GM12873 (cell line): ENCODE measurements at regions not wholly inside any gene's neighbourhood (a gene's known extent, or its start where the extent isn't known, plus 50 kb on each side); places are given as distances from the start of the nearest gene placed in this dataset.

Experiments used
- TF ChIP-seq, protein P1 (sequence below): IDR thresholded peaks from 2 replicates; pipeline ENCODE4 v1.5.1; 2012; ENCODE audit warnings: low read depth, mild to moderate bottlenecking, moderate library complexity, low read length, control low read depth; ENCODE audit not compliant: insufficient read depth; ENCODE audit errors: missing control alignments

DNA sequence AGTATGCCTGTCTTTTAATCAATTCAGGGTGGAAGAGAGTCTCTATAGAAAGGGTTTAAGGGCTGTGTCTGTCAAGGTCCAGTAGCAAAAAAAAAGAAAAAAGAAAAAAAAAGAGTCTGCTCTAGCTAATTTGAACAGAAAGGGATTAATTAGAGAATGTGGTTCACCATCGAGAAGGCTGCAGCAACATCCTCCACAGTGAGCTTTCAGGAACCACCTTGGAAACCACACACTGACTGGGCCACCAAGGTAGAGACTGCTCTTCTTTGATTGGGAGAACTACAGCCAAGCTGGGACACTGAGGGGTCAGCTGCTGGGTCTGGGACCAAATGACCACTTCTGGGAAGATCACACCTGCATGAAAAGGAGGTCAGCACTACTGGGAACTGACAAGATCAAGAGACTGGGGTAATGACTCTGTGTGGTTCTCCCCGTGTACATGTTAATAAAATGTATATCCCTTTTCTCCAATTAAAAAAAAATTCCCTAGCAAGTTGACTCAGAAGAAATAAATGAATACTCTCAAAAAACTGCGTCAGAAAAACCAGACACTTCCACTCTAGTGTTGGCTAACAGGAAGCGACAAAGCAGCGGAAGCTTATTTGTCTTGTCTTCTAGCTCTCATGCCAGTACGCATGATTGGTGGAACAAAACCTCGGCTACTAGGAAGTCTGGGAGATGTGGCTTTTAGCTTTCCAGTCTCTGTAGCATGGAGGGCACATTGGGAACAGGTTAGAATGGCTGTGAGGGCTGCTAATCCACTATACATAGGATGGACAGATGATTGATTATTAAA is 60.0 kb upstream of the IVNS1ABP start:
- TF ChIP-seq, protein P1, sequence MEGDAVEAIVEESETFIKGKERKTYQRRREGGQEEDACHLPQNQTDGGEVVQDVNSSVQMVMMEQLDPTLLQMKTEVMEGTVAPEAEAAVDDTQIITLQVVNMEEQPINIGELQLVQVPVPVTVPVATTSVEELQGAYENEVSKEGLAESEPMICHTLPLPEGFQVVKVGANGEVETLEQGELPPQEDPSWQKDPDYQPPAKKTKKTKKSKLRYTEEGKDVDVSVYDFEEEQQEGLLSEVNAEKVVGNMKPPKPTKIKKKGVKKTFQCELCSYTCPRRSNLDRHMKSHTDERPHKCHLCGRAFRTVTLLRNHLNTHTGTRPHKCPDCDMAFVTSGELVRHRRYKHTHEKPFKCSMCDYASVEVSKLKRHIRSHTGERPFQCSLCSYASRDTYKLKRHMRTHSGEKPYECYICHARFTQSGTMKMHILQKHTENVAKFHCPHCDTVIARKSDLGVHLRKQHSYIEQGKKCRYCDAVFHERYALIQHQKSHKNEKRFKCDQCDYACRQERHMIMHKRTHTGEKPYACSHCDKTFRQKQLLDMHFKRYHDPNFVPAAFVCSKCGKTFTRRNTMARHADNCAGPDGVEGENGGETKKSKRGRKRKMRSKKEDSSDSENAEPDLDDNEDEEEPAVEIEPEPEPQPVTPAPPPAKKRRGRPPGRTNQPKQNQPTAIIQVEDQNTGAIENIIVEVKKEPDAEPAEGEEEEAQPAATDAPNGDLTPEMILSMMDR: no peak

DNA sequence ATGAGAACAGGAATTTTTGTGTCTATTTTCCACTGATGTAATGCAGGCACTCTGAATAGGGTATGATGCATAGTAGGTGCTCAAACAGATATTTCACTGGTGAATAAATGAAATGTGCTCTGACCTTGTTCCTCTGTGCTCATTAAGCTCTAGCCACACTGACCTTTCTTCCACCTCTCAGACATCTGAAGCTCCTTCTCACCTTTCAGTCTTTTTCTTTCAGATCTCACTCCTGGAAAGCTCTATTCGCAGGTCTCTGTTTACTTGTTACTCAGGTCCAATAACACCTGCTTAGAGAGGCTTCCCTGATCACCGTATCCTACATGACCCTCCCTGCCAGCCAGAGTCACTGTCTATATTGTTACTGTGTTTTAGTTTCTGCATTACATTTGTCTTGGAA is 59.2 kb upstream of the IVNS1ABP start:
- TF ChIP-seq, protein P1: no peak

DNA sequence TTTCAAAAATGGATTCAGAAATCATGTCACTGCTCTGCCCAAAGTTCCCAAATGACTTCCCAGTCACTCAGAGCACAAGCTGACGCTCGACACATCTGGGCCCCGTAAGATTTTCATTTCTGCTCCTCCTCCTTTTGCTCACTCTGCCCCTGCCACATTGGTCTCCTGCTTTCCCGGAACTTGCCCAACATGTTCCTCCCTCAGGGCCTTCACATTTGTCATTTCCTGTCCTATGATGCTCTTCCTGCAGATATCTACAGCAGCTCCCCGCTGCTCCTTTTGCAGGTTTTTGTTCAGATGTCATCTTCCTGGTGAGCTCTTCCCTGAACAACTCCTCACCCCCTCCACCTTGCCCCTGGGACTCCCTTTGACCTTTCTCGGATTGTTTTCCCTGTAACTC is 58.5 kb upstream of the IVNS1ABP start:
- TF ChIP-seq, protein P1: no peak

DNA sequence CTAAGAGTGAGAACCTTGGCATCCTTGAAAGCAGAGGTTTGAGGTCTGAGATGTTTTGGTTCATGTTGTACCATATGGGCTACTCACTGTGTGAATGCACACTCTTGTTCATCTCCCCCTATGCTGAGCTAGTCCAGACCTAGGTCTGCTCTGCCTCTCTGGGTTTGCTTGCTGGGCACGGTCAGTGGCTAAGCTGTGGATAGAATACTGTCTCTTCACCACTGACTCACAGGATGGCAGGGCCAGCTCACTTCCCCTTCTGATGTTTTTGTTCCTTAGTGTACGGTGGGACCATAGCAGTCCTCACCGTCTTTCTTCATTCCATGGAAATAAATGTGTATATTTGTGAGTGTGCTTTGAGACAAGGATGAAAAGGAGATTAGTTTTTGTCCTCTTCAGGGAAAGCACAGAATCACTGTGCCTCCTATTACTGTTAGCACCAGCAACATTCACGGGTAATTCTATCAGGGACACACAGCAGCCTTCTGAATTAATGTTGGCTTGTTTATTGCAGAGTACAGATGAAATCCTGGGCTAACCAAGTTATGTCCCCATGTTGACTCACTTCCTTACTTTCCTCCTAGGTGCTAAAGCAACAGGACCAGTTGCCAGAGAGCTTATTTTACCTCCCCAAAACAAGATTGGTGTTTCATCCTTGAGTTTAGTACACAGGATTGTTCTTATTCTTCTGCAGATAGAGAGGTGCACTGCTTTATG is 56.9 kb upstream of the IVNS1ABP start:
- TF ChIP-seq, protein P1: no peak

DNA sequence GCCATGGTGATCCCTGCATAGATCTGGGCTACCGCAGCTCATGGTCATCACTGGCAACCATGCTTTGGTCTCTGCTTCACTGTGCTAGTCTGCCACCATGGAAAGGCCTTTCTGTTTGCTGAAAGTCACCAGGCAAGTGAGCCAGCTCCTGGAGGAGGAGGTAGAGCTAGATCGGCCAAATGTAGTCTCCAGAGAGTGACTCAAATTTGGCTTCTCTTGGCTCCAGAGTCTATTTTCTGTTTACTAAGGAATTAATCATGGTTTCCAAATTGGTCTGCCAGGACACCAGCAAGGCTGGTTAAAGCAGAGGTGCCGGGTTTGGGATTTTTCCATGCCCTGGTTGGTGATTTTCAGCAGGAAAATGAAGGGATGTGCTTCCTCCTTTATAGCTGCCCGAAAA is 52.7 kb upstream of the IVNS1ABP start:
- TF ChIP-seq, protein P1: no peak

DNA sequence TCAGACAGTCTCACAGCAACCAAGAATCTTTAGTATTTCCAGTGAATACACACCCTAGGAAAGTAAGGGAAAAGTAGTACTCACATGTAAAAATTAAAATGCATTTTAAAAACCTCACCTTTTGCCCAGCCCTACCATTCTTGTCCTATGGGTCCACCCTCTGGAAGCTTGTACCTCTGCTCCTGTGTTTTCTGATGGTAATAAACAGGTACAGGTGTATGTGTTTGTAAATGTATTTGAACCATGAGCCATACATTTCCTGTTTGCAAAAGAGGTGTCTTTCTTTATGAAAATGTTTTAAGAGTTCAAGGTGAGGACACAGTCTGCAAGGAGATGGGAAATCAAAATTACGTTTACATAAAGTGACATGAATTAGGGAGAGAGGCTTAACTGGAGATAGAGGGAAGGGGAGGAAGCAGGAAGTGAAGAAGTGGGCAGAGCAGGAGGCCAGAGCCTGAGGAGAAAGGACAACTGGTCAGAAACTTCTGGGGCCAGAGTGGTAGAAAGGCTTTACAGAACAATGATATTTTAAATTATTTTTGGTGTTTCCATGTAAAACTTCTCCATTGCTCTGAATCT is 52.0 kb upstream of the IVNS1ABP start:
- TF ChIP-seq, protein P1: no peak

DNA sequence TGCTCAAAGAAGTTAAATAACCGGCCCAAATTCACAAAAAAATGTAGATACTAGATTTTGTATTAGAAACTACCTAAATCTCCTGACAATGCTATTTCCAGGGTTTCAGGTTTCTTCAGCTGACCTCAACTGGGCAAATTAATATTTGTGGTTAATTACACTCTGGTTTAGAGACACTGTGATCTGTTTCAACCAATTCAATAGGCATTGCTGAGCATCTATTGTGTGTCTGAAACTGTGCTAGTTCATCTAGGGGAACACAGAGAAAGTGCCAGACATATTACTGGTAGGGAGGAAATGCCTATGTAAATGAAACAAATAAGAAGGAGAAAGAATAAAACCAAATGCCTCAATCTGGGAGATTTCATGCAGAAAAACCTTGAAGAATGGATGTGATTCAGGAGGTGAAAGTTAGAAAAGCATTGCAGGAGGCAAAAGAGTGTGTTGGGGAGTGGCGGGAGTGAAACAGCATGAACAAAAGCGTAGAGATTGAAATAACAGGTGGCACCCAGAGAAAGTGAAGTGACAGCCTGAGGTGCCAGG is 51.3 kb upstream of the IVNS1ABP start:
- TF ChIP-seq, protein P1: no peak
